HG03342 (cell line): ENCODE measurements at regions not wholly inside any gene's neighbourhood (a gene's known extent, or its start where the extent isn't known, plus 50 kb on each side); places are given as distances from the start of the nearest gene placed in this dataset.

Experiments
- ATAC-seq: cut with Tn5 transposase; IDR thresholded peaks from one replicate; pipeline ENCODE4 v1.9.1; 2021; ENCODE audit warnings: mild to moderate bottlenecking, moderate library complexity; ENCODE audit not compliant: unreplicated experiment

DNA sequence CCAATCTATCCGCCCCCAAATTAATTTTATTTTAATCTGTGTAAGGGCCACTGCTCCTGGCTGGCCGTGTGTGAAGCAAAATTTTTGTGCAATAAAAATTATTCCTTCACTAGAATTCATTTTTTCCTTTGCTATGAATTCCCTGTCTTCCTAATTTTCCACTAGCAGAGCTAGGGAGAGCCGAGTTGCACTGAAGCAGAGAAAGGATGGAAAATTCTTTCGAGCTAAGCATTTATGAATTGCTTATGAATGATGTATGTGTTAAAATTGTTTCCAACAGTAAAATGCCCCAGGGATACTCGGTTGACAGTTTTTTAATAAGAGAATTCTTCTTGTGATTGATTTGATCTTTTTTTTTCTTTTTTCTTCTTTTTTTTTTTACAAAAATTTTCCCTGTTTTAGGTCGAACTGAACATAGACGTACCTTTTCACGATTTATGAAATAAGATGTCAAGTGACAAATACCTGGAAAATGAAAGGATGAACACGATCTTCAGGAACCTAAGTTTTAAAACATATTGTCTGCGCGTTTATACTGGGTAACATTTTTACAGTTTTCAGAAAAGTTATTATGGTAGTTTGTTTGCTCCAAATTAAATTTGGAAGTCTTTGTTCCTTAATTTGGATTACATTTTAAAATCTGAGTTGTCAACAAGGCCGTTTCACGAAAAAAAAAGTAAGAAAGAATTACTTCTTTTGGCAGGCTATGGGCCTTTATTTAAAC lies 288.8 kb upstream of the NFE2L3 start:
- ATAC-seq: no peak

DNA sequence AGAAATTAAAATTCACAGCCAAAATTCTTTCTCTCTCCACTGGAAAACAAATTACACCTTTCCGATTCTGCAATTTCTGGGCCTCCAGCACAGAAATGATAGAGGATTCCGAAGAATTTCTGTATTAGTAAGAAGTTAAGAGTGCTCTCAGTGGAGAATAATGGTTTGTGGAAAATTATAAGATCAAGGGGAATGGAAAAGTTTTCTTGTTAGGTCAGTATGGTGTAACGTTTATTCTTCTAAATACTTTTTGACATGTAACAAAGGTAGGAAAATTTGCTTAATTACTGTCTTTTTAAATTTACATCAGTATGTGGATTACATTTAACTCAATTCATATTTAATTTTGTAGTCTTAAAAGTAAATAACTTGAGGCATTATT lies 288.3 kb upstream of the NFE2L3 start:
- no peak for ATAC-seq

DNA sequence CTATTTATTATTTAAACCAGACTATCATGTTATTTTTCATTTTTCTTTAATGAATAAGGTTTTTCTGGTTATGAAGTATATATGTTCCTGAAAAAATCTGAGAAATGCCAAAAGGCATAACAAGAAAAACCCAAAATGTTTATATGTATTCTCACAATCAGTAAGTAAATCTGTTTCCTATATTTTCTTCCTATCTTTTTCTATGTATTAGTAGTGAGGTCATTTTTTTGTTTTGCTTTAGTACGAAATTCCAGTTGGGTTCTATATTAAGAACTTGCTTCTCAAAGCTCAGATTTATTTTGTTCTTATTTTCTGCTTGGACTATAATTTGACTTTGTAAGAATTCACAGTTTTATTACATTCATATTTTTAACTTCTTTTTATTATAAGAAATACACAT lies 287.5 kb upstream of the NFE2L3 start:
- ATAC-seq: no peak

DNA sequence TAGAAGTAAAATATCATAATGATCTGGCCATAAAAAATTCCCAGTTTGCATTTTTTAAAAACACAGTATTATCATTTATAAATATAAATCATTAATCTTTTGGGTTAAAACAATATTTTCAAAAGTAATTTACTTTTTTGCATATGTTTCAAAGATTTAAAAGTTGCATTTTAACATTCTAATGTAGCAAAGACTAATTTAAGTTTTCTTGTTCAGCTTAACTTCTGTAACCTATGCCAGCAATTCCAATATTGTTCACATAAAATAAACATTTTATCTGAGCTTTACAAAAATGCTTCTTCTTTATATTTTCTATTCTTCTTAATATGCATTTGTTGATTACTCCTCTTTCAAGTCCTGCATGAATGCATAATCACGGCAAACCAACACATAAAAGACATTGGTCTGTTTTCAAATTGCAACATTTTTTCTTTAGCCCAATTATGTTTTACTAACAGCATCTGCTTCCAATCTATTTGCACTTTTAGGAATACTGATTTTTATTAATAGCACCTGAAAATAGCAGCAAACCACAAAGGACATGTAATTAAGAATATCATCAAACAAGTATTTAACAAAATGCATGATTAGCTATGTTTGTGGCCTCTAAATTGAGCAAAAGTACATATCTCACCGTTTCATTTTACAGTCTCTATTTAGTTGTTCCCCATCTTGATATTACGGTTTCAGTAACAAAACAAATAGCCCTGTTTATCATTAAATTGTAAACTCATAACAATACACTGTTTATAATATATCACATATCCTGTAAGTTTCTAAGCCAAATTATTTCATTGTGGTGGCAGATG lies 286.9 kb upstream of the NFE2L3 start:
- ATAC-seq: no peak

DNA sequence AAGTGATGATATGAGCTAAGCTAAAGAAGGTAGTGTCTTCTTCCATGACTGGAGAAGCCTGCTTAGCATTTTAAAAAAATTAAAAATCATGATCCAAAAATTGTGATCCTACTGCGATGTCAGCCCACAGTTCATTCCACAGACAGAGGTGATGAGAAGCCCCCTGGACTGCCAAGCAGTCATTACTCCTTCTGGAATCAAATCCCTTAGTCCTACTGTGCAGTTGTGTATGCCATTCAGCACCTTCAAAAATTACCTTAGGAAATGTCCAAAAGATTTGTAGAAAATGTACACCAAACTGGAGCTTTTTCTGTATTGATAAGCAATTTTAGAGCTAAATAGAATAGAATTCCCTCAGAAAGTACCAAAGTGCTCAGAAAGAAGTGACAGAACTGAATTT lies 283.5 kb upstream of the NFE2L3 start:
- no peak for ATAC-seq

DNA sequence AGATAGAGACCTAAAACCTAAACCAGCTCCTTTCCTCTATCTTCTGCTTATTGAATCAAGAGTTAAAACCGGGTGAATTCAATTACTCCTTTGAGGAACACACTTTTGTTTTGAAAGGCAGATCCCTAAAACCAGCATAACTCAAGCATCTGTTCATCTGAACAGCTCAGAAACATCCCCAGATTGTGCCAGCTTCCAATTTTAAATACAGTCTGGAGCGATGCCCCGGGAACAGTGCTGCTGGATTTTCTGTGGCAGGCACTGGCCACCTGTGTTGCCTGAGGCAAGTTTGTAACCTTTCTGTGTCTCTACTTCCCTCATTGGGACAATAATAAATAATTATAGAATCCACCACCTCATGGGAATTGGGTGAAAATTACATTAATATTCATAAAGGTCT lies 281.4 kb upstream of the NFE2L3 start:
- ATAC-seq: no peak

DNA sequence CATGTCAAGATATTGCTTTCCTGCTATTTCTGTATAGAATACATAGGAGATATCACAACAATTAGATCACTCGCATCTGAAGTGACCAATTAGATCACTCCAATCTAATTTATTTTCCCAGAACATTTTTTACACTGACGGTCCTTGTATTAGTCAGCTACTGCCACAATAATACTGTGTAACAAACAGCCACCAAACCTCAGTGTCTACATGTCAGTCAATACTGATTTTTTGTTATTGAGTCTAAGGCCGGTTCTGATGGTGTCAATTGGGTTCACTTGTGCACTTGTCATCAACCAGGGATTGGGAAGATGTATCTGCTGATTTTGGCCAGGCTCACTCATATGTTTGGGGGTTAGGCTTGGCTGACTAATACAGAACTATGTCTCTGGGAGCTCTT lies 275.9 kb upstream of the NFE2L3 start:
- ATAC-seq: no peak

DNA sequence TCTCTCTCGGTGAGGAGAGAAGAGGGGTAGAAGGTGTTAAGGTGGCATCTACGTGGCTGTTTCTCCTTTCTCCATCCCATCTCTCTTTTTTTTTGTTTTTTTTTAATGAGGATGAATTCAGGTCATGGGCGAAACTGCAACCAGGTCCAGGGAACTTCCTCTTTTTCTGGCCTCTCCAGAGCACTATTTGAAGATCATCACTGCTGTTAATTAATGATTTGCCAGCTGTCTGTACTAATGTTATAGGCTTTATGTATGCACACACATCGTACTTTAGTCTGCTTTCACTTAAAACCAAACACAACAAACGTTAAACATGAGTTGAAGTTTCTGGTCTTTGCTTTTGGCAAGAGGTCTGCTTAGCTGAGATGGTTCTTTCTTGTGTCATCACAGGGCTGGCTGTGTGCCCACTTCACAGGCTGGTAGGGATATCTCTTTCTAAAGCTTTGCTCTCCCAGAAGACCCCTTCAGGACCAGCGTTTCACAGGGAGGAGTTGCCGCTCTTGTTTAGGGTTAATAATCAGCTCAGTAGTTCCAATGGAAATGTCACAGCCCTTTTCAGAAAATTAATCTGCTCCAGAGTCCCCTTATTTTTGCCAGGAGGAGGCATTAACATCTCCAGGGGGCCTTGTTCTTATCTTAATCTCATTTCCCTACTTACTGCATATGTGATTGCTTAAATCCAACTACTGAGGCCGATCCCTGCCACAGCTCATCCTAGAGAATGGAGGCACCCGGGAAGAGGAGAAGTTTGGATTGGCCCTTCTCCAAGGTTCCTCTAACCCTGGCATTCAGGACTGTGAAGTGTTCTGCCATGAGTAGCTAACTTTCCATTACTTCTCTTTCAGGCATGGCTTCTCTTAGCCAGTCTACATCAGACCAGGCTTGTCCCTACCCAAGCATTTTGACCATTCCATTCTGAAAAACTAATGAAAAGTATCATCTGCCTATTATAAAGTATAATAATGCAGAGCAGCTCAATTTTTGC lies 273.9 kb upstream of the NFE2L3 start:
- peak; percentile 66 for ATAC-seq

DNA sequence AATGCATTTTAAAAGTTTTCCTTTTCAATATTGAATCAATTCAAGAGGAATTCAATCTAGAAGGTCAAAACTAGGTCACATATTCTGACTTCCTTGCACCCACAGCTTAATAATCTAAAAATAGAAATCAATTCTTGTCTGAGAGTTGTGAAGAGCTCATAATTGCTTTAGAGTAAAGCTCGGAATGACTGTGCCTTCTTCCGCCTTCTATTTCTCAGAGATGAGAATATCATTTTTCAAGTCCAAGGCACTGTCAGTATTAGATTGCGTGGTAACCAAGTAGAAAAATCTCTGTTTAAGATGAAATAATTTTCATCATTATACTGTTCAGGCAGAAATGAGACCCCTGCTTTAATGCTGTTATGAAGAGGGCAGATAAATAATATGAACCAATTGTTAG lies 272.2 kb upstream of the NFE2L3 start:
- no peak for ATAC-seq

DNA sequence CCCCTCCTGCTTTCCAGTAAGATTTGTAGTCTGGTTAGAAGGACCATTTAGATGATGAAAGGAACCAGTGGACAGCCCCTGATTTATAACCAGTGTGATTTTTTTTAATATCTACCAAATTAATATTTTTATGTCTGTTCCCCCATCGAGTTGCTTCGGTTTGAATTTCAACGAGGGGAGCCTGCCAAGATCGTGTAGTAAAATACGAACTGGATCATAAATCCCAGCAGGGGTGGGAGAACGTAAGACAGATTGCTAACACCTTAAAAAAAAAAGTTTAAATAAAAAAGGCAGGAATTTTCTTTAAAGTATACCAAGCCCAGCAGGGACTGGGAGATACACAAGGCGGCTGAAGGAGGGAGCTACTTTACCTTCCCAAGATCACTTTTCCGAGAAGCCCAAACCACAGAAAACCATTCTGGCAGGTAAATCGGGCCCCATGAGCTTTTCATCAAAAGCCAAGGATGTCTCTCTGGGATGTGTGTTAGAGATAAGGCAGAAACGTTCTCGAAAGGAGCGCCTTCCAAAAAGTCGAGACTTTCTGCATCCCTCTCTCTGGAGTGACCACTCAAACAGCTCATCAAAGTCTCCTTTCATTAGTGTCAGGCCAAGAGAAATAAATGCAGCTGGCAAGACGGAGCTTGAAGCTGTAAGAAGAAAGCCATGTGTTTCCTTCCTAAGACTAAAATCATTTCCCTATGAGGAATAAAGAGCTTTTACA lies 270.5 kb upstream of the NFE2L3 start:
- no peak for ATAC-seq

DNA sequence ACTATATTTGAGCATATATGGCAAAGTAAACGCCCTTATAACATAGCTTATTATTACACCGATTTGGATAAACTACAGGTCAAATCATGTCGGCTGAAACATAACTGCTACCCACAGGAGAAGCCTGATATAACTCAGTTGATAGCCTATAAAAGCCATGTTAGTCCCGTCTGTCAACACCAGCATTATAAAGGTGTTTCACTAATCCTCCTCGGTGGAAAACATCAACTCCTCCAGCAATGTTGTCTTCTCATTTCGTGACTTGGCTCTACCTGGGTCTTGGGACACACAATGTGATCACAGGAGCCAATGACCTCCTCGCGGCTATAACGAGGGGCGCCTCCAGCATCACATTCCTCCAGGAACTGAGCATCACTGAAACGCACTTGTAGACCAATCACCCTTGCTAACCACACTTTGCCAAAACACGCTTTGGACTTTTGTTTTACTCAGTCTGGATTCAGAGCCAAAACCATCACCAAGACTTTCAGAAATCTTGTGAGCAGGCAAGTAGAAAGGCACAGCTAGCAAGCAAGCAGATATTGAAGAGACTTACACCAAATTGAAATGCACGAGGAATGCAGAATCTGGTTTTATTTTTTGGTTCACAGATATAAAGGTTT lies 269.7 kb upstream of the NFE2L3 start:
- ATAC-seq: no peak

DNA sequence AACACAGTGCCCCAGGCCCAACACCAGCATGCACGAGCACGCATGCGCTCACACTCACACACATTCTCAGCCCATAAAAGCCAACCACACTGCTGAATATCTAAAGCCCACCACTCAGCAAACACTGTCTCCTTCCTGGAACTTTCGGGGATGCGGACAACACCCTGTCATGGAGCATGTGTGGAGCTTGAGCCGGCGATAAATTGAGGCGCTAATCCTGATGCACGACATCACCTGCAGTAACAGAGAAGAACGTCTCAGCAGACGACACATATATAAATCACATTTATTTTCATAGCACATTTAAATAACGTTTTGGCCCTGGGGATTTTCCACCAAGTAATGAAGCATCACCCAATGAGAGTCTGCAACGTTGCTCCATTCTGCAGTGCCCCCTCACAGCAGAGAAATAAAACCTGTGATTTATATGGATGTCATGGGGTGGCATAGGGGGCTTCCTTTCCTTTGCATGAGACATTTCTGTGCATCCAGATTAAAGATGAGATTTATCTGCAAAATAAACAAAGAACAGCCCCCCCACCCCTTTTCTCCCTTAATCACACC lies 267.7 kb upstream of the NFE2L3 start:
- ATAC-seq: no peak

DNA sequence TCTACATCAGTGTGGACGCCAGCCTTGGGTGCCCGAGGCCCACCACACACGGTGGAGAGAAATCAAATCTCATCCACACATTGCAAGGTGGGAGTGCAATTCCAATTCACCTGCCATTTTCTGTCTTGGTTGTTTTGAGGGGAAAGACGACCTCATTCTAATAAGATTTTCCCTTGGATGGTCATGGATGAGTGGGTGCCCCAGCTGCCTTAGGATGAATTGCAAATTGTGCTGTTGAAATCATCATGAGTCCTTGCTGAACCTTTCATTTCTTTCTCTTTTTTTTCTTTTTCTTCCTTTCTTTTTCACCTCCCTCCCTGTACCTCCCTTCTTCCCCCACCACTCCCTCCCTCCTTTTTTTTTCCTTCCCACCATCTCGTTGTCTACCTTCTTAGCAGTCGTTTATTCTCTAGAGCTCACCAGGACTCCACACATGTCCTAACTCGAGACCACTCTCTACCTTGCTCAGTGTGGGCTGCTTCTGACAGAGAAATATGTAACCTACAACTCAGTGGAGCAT lies 266.9 kb upstream of the NFE2L3 start:
- no peak for ATAC-seq

DNA sequence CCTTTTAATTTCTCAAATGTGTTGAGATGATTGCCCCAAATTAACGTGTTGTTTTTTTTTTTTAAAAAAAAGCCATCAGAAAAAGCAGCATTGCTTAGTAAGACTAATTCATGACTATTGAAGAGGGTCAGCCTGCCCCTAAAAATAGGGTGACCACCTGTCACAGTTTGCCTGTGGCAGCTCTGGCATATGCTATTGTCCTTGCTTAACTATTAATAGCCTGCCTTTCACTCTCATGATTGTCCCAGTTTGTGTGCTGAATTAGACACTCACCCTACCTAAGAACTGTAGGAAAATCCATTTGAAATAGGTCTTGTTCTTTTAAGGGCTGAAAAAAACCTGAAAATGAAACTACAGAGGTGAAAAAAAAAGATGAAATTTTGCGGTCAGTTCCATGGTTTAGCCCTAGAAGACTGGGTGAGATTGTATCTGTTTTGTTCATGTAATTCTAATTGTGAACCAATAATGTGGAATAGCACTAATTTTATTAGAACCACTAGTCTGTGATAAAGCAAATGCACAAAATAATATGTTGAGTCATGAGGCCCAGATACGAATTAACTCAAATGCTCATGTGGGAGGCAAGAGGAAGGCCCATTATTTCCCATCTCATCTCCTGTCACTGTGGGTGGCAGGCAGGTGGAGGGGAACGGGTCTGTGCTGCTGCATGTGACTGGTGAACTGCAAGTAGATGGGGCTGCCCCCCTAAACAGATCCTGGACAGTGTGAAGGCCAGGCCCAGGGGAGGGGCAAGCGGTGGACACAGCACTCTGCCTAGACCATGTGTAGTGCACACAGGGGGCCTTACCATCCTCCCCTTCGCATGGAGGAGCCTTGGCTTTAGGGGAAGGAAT lies 265.4 kb upstream of the NFE2L3 start:
- ATAC-seq: no peak

DNA sequence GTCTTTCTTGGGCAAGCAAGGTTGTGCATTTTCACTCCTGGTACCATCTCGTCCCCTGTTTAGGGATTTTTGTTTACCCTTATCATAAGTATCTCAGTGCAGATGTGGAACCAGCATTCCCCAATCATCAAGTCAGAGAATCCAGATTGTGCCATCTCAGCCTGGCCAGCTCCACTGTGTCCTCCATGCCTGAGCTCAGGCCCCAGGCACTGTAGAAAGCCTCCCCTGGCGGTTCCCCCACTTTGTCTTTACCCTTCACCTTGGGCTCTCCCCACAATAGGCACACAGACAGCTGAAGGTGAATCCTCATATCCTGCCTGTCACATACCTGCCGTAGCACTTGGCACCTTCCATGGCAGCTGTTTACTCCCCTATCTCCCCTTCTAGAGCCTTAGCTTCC lies 264.7 kb upstream of the NFE2L3 start:
- ATAC-seq: no peak

DNA sequence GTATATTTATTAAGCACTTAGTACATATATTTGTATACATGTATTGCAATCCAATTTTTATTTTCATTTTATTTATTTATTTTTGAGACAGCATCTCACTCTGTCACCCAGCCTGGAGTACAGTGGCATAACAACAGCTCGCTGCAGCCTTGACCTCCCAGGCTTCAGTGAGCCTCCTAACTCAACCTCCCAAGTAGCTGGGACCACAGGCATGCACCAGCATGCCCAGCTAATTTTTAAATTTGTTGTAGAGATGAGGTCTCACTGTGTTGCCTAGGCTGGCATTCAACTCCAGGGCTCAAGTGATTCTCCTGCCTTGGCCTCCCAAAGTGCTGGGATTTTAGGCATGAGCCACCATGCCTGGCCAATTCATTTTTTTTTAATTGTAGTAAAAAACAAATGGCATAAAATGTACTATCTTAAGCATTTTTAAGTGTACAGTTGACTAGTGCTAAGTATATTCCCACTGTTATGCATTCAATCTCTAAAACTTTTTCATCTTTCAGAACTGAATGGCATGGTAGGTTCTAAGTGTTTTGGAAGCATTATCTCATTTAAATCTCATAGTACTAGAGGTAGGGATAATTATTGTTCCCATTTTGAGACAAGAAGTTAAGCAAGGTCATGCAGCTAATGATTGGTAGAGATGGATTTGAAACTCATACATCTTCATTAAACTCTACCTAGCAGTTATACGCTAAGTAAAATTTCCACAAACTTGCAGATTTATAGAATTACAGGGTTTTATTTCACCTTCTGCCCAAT lies 264.0 kb upstream of the NFE2L3 start:
- no peak for ATAC-seq

DNA sequence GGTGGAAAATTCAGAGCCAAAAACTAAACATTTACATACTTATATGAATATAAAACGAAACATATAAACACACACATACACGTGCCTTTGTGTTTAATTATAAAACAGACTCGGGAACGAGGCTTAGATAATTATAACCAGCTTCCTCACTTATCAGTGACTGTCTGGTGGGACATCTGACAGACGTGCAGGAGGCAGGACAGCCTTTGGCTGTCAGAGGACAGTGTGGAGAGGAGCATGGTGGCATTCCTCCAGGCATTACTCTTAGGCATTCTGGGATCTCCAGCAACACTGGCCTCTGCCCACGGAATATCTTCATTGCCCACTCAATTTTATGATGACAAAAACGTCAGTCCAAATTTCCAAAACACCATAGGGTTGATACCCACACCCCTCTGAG lies 262.2 kb upstream of the NFE2L3 start:
- ATAC-seq: no peak

DNA sequence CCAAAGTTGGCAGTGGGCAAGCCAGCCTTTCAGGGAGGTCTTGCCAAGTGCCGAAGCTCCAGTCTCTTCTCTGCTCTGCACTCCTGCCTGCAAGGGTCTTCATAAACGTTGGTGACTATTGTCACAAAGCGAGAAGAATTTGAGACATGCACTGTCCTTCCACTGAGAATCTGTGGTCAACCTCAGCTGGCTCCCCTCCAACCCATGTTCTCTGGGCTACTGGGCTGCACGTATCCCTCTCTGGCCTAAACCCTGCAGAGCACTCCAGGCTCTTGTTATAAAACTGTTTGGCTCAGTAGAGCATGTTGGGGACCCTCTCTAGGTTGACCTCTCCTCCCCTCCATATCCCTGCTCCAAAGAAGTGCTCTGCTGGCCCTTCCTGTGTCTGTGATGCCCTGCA lies 260.4 kb upstream of the NFE2L3 start:
- ATAC-seq: no peak
